HG03432 (cell line): ENCODE measurements at regions not wholly inside any gene's neighbourhood (a gene's known extent, or its start where the extent isn't known, plus 50 kb on each side); places are given as distances from the start of the nearest gene placed in this dataset.

Experiments used
- ATAC-seq: cut with Tn5 transposase; IDR thresholded peaks from one replicate; pipeline ENCODE4 v1.9.1; 2021; ENCODE audit warnings: mild to moderate bottlenecking, moderate library complexity; ENCODE audit not compliant: unreplicated experiment

DNA sequence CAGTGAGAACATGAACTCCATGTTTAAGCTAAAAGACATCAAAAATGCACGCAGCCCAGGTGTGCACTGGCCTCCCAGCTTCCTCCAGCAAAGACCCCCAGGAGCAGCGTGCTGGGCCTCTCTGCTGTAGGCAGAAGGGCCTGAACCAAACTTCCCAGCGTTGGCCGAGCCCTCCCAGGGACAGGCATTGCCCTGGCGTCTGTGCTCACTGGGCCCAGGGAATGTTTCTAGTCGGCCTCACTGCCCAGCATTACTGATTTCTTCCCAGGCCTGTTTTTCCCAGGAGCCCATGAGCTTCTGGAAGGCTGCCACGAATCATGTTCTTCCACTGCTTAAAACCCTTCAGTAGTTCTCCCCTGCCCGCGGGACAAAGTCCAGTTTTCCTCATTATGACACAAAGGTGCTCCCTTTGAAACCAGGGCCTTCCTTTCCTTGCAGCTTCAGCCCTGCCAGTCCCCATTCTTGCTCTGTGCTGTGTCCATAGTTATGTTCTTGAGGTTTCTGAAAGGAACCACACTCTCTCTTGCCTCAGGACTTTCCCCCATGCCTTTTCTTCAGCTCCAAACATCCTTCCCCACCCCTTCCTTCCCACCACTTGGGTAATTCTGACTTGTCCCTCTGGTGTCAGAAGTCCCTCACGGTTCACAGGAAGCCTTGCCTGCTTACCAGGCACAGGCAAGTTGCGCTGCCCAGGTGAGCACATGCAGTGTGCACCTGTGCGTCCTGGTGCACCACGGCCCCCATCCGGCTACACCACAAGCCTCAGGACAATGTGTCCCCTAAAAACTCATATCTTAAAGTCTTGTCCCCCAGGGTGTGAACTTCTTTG lies 93.4 kb upstream of the ENPP6 start:
- no peak for ATAC-seq

- ATAC-seq: no peak
Observed at GRCh38 chr4:184310171-184310567, 92.5 kb upstream of the ENPP6 start.

GRCh38 chr4:184309241-184310170 lies 91.8 kb upstream of the ENPP6 start:
- ATAC-seq: no peak

- no peak for ATAC-seq
Observed at GRCh38 chr4:184306949-184307348, 89.3 kb upstream of the ENPP6 start.

DNA sequence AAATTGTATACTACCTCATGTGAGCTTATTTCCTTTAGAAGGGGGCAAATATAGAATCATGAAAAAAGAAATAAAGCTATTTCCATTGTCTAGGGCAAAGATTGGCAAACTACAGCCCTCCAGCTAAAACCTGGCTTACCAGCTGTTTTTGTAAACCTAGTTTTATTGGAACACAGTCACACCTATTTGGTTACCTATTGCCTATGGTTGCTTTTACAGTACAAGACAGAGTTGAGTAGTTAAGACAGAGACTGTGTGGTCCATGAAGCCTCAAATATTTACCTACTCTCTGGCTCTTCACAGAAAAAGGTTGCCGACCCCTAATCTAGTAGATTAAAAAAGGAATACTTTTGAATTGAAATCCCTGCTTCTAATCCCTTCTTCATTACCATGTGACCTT lies 88.8 kb upstream of the ENPP6 start:
- ATAC-seq: no peak

DNA sequence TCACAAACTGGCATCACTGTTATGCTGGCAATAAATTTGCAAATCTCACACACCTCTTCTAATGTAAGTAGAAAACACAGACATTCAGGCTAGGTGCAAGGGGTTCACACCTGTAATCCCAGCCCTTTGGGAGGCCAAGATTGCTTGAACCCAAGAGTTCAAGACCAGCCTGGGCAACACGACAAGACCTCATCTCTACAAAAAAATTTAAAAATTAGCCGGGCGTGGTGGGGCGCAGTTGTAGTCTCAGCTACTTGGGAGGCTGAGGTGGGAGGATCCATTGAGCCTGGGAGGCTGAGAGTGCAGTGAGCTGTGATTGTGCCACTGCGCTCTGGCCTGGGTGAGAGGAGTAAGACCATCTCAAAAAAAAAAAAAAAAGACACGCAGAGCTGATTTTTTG lies 83.1 kb upstream of the ENPP6 start:
- no peak for ATAC-seq

GRCh38 chr4:184298254-184298653 lies 80.6 kb upstream of the ENPP6 start:
- no peak for ATAC-seq

- ATAC-seq: no peak
Observed at GRCh38 chr4:184295206-184295605, 77.5 kb upstream of the ENPP6 start.

DNA sequence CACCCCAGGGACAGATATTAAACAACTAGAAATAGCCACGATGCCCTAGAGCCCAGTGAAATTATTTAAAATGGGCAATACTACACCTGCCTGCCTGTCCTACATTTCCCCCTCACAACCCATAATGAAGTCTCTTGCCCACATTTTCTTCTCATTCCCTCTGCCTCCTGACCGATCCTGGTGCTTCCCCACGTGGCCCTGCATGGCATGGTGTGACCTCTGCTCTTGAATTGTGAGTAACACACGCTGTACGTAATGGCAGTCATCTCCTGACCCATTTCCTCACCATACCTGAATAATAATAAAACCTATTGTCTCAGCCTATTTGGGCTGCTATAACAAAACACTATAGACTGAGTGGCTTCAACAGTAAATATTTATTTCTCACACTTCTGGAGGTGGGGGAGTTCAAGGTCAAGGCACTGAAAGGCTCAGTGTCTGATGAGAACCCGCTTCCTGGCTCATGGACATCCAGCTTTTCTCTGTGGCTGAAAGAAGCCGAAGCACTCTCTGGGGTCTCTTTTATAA lies 77.0 kb upstream of the ENPP6 start:
- no peak for ATAC-seq

DNA sequence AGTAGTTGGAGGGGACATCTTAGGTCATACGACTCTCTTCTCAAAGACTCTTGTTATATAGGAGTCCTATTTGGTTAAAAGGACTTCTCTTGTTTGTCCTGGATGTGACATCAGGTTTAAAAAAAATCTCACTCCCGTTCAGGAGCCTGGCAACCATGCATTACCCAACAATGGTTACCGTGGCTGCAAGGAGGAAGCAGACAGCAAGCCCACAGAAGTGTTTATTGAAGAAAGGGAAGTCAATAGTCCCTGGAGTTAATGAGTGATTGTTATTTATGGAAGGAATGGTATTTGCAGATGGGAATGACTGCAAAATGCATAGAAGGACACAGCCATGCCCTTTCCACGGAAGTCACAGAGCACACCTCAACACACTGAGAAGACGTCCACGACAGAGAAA lies 75.9 kb upstream of the ENPP6 start:
- ATAC-seq: no peak

- ATAC-seq: no peak
Observed at GRCh38 chr4:184292877-184293276, 75.2 kb upstream of the ENPP6 start.

DNA sequence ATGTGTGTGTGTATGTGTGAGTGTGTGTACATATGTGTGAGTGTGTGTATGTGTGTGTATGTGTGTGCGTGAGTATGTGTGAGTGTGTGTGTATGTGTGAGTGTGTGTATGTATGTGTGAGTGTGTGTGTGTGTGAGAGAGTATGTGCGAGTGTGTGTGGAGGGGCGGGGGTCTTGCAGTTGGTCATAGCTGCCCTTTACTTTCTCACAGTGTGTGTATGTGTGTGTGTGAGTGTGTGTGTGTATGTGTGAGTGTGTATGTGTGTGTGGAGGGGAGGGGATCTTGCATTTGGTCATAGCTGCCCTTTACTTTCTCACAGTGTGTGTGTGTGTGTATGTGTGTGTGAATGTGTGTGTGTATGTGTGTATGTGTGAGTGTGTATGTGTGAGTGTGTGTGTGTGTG lies 74.8 kb upstream of the ENPP6 start:
- ATAC-seq: no peak

GRCh38 chr4:184289179-184289535 lies 71.5 kb upstream of the ENPP6 start:
- no peak for ATAC-seq

GRCh38 chr4:184288451-184289178 lies 70.9 kb upstream of the ENPP6 start:
- ATAC-seq: peak; percentile 73

GRCh38 chr4:184287697-184288255 lies 70.1 kb upstream of the ENPP6 start:
- no peak for ATAC-seq

GRCh38 chr4:184286358-184286757 lies 68.7 kb upstream of the ENPP6 start:
- ATAC-seq: no peak

DNA sequence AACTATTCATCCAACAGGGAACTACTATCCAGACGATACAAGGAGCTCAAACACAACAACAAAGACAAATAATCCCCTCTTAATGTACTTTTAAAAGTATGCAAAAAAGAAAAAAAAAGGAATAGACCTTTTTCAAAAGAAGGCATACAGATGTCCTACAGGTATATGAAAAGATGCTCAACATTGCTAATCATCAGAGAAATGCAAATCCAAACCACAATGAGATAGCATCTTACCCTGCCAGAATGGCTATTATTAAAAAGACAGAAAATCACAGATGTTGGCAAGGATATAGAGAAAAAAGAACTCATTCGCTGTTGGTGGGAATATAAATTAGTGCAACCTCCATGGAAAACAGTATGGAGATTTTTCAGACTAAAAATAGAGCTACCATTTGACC lies 67.1 kb upstream of the ENPP6 start:
- ATAC-seq: no peak

- ATAC-seq: no peak
Observed at GRCh38 chr4:184284336-184284690, 66.6 kb upstream of the ENPP6 start.

DNA sequence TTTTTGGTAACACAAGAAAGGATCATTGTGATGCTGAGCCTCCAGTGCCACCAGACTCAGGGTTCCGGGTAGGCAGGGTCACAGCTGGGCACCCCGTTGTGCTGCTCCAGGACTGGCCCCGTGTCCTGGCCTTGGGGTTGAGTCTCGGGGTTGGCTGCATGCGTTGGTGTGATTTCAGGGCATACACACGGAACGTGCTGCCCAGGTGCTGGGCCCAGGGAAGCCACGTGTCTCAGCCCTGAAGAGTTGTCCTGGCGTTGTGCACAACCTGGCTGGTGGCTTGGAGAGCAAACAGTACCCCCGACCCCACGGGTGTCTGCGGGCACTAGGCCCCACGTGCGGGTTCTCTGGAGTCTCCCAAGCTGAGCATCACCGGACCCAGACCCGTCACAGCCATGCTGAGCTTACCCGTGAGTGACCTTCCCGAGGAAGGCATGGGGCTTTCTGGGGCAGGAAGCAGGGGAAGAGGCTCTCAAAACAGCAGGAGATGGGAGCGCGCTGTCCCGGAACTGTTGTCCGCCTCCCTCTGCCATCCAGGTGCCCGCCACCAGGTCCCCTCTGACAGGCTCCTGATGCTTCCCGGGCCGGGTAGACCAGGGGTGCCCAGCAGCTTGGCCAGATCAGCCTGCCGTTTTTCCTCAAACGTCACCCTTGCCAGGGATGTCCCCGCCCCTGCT lies 66.1 kb upstream of the ENPP6 start:
- ATAC-seq: peak; percentile 0

GRCh38 chr4:184282895-184283654 lies 65.4 kb upstream of the ENPP6 start:
- peak; percentile 63 for ATAC-seq
